K562 (cell line): ENCODE measurements at regions not wholly inside any gene's neighbourhood (a gene's known extent, or its start where the extent isn't known, plus 50 kb on each side); places are given as distances from the start of the nearest gene placed in this dataset.
A peak's percentile ranks its signal among the peaks of the same experiment; 100 is the strongest.

Experiments
- CHD4 ChIP-seq: fragments of 200-600 bp; sonication (generic); IDR thresholded peaks from 3 replicates; pipeline ENCODE4 v1.6.1; 2012; ENCODE audit warnings: low read depth, mild to moderate bottlenecking, mixed read lengths, low read length, inconsistent platforms; ENCODE audit not compliant: insufficient read depth, insufficient replicate concordance, poor library complexity, severe bottlenecking
- ELF1 ChIP-seq: fragments of 200-800 bp; sonication (Bioruptor generic); IDR thresholded peaks from 2 replicates; pipeline ENCODE4 v1.6.1; 2016; ENCODE audit warnings: missing genetic modification characterization, missing compliant biosample characterization
- ERF ChIP-seq: fragments of 450-650 bp; formaldehyde crosslinking; IDR thresholded peaks from 2 replicates; pipeline ENCODE4 v1.4.0; 2020; ENCODE audit warnings: mild to moderate bottlenecking, mixed read lengths
- MEF2D ChIP-seq: conservative IDR thresholded peaks from 2 replicates; pipeline ENCODE4 v1.6.1; 2016; ENCODE audit warnings: low read depth, missing genetic modification characterization, missing compliant biosample characterization
- NFE2L1 ChIP-seq: fragments of 450-650 bp; IDR thresholded peaks from 2 replicates; pipeline ENCODE4 v1.6.1; 2016; ENCODE audit warnings: missing genetic modification characterization, low read depth, mild to moderate bottlenecking, missing compliant biosample characterization, moderate library complexity, borderline replicate concordance
- PHB2 ChIP-seq: fragments of 450-650 bp; IDR thresholded peaks from 2 replicates; pipeline ENCODE4 v1.6.1; 2017; ENCODE audit warnings: low read depth
- ZNF589 ChIP-seq: fragments of 200-800 bp; sonication (Bioruptor generic); IDR thresholded peaks from 2 replicates; pipeline ENCODE4 v1.6.1; 2016; ENCODE audit warnings: low read depth, missing genetic modification characterization, missing compliant biosample characterization
- TF ChIP-seq, protein P1 (sequence below), 2 experiments: fragments of 450-650 bp in 1 of 2; sonication (generic) in 1 of 2; formaldehyde crosslinking in 1 of 2; IDR thresholded peaks in 1 of 2; conservative IDR thresholded peaks in 1 of 2; 2 replicates each; pipeline versions ENCODE4 v1.6.1 to v1.8.1; 2016 to 2023; ENCODE audit warnings: mild to moderate bottlenecking in 2 of 2, moderate library complexity in 2 of 2, inconsistent platforms in 1 of 2, missing genetic modification reagents in 1 of 2
- TF ChIP-seq, protein P2 (sequence below), 2 experiments: fragments of 450-650 bp; IDR thresholded peaks; 2 replicates each; pipeline ENCODE4 v1.6.1; 2018; ENCODE audit warnings: mild to moderate bottlenecking in 2 of 2, low read depth in 1 of 2; ENCODE audit not compliant: partially characterized antibody in 2 of 2
- TF ChIP-seq, protein P3 (sequence below): fragments of 450-650 bp; IDR thresholded peaks from one replicate; pipeline ENCODE4 v1.6.1; 2018; ENCODE audit warnings: mild to moderate bottlenecking, moderate library complexity; ENCODE audit not compliant: partially characterized antibody
- TF ChIP-seq, protein P4 (sequence below), 3 experiments: fragments of 200-800 bp in 1 of 3; fragments of 250-450 bp in 1 of 3; fragments of 450-650 bp in 1 of 3; sonication (Bioruptor Pico) in 1 of 3; sonication (Bioruptor generic) in 1 of 3; formaldehyde crosslinking in 1 of 3; IDR thresholded peaks; 2 replicates each; pipeline versions ENCODE4 v1.6.1 to v1.8.0; 2016 to 2022; ENCODE audit warnings: mild to moderate bottlenecking in 2 of 3, missing genetic modification characterization in 2 of 3, missing compliant biosample characterization in 1 of 3, moderate library complexity in 1 of 3

DNA sequence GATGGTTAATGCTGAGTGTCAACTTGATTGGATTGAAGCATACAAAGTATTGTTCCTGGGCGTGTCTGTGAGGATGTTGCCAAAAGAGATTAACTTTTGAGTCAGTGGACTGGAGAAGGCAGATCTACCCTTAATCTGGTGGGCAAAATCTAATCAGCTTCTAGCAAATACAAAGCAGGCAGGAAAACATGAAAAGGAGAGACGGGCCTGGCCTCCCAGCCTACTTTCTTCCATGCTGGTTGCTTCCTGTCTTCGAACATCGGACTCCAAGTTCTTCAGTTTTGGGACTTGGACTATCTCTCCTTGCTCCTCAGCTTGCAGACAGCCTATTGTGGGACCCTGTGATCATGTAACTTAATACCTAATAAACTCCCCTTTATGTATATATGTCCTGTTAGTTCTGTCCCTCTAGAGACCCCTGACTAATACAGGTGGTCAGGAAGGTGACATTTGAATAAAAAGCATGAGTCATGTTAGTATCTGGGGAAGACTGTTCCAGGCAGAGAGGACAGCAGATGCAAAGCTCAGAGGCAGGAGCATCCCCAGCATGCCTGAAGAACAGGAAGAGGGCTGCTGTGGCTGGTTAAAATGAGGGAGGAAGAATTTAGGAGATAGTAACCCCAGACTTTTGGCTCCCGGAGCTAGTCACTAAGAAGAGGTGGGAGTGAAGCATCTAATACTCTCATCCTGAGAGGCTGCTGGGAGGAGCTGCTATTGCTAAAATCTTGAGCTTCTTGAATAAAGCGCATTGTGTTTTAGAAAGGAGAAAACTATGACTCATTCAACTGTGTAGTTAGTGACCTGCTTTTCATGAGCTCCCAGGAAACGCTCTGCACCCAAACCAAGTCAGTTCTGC lies 207.4 kb upstream of the HES1 start (continued):
- TF ChIP-seq, protein P1, sequence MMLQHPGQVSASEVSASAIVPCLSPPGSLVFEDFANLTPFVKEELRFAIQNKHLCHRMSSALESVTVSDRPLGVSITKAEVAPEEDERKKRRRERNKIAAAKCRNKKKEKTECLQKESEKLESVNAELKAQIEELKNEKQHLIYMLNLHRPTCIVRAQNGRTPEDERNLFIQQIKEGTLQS (IDR thresholded peaks at IDR 0.05): peak; percentile 88
- TF ChIP-seq, protein P1 (CRISPR knock-in tag; conservative IDR thresholded peaks at IDR 0.05): no peak
- TF ChIP-seq CHD4 (no peak), NFE2L1 (tag) (no peak), ELF1 (tag) (no peak), PHB2 (no peak), ERF (CRISPR knock-in tag) (no peak), ZNF589 (0 out of 2 replicates have a peak, but pooled peaks have one; percentile 48), MEF2D (tag) (no peak)
- TF ChIP-seq, protein P2, sequence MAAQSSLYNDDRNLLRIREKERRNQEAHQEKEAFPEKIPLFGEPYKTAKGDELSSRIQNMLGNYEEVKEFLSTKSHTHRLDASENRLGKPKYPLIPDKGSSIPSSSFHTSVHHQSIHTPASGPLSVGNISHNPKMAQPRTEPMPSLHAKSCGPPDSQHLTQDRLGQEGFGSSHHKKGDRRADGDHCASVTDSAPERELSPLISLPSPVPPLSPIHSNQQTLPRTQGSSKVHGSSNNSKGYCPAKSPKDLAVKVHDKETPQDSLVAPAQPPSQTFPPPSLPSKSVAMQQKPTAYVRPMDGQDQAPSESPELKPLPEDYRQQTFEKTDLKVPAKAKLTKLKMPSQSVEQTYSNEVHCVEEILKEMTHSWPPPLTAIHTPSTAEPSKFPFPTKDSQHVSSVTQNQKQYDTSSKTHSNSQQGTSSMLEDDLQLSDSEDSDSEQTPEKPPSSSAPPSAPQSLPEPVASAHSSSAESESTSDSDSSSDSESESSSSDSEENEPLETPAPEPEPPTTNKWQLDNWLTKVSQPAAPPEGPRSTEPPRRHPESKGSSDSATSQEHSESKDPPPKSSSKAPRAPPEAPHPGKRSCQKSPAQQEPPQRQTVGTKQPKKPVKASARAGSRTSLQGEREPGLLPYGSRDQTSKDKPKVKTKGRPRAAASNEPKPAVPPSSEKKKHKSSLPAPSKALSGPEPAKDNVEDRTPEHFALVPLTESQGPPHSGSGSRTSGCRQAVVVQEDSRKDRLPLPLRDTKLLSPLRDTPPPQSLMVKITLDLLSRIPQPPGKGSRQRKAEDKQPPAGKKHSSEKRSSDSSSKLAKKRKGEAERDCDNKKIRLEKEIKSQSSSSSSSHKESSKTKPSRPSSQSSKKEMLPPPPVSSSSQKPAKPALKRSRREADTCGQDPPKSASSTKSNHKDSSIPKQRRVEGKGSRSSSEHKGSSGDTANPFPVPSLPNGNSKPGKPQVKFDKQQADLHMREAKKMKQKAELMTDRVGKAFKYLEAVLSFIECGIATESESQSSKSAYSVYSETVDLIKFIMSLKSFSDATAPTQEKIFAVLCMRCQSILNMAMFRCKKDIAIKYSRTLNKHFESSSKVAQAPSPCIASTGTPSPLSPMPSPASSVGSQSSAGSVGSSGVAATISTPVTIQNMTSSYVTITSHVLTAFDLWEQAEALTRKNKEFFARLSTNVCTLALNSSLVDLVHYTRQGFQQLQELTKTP (IDR thresholded peaks at IDR 0.05; ENCODE audit: low read depth in 1 of 2, partially characterized antibody in 2 of 2): no peak
- TF ChIP-seq, protein P3, sequence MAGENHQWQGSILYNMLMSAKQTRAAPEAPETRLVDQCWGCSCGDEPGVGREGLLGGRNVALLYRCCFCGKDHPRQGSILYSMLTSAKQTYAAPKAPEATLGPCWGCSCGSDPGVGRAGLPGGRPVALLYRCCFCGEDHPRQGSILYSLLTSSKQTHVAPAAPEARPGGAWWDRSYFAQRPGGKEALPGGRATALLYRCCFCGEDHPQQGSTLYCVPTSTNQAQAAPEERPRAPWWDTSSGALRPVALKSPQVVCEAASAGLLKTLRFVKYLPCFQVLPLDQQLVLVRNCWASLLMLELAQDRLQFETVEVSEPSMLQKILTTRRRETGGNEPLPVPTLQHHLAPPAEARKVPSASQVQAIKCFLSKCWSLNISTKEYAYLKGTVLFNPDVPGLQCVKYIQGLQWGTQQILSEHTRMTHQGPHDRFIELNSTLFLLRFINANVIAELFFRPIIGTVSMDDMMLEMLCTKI: no peak
- TF ChIP-seq, protein P4, sequence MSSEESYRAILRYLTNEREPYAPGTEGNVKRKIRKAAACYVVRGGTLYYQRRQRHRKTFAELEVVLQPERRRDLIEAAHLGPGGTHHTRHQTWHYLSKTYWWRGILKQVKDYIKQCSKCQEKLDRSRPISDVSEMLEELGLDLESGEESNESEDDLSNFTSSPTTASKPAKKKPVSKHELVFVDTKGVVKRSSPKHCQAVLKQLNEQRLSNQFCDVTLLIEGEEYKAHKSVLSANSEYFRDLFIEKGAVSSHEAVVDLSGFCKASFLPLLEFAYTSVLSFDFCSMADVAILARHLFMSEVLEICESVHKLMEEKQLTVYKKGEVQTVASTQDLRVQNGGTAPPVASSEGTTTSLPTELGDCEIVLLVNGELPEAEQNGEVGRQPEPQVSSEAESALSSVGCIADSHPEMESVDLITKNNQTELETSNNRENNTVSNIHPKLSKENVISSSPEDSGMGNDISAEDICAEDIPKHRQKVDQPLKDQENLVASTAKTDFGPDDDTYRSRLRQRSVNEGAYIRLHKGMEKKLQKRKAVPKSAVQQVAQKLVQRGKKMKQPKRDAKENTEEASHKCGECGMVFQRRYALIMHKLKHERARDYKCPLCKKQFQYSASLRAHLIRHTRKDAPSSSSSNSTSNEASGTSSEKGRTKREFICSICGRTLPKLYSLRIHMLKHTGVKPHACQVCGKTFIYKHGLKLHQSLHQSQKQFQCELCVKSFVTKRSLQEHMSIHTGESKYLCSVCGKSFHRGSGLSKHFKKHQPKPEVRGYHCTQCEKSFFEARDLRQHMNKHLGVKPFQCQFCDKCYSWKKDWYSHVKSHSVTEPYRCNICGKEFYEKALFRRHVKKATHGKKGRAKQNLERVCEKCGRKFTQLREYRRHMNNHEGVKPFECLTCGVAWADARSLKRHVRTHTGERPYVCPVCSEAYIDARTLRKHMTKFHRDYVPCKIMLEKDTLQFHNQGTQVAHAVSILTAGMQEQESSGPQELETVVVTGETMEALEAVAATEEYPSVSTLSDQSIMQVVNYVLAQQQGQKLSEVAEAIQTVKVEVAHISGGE (CRISPR knock-in tag; IDR thresholded peaks at IDR 0.05): peak in 1 of 3 experiments; percentile 53; a peak in 1 of 6 replicates
